ENCODE measurements at regions not wholly inside any gene's neighbourhood (a gene's known extent, or its start where the extent isn't known, plus 50 kb on each side); places are given as distances from the start of the nearest gene placed in this dataset.
A peak's percentile ranks its signal among the peaks of the same experiment; 100 is the strongest.

GRCh38 chr17:77266891-77267341, 126.1 kb downstream of the SEC14L1 start:
- no peak for DNase-seq

GRCh38 chr17:77269696-77270681, 129.2 kb downstream of the SEC14L1 start:
- no peak for DNase-seq

- DNase-seq, result no peak
Measured at GRCh38 chr17:77271411-77271810, 130.6 kb downstream of the SEC14L1 start.

GRCh38 chr17:77273397-77274085, 132.8 kb downstream of the SEC14L1 start:
- no peak for DNase-seq

GRCh38 chr17:77274096-77274845, 133.5 kb downstream of the SEC14L1 start:
- DNase-seq, result no peak

GRCh38 chr17:77279448-77280303, 138.9 kb downstream of the SEC14L1 start:
- DNase-seq, result no peak

- no peak for DNase-seq
Measured at GRCh38 chr17:77280304-77281121, 139.7 kb downstream of the SEC14L1 start.

GRCh38 chr17:77281122-77281903, 140.5 kb downstream of the SEC14L1 start:
- peak; percentile 63 for DNase-seq

GRCh38 chr17:77281904-77282367, 141.2 kb downstream of the SEC14L1 start:
- DNase-seq, result no peak

- DNase-seq, result no peak
Measured at GRCh38 chr17:77282524-77283515, 142.1 kb downstream of the SEC14L1 start.

GRCh38 chr17:77284023-77284617, 143.4 kb downstream of the SEC14L1 start:
- DNase-seq, result no peak

- DNase-seq, result no peak
Measured at GRCh38 chr17:77285594-77286390, 145.0 kb downstream of the SEC14L1 start.

GRCh38 chr17:77286391-77286640, 145.5 kb downstream of the SEC14L1 start:
- DNase-seq, result no peak

- DNase-seq, result no peak
Measured at GRCh38 chr17:77286641-77287431, 146.1 kb downstream of the SEC14L1 start.

- peak; percentile 78 for DNase-seq
Measured at GRCh38 chr17:77287432-77288068, 146.8 kb downstream of the SEC14L1 start.

GRCh38 chr17:77288115-77288619, 147.4 kb downstream of the SEC14L1 start:
- DNase-seq, result no peak
